Endothelial cell of umbilical vein (primary cell): ENCODE measurements at regions not wholly inside any gene's neighbourhood (a gene's known extent, or its start where the extent isn't known, plus 50 kb on each side); places are given as distances from the start of the nearest gene placed in this dataset.
A peak's percentile ranks its signal among the peaks of the same experiment; 100 is the strongest.

Experiments used
- BruUV-seq: library from RNA; stranded (reverse); fragments of 400-500 nt; replicated peaks from 2 replicates; lab custom pipeline; 2021; lab: Mats Ljungman, UMichigan
- CTCF ChIA-PET: fragments of 300-600, 350-600 bp; sonication (Branson Sonifier 250); formaldehyde crosslinking; loops from one replicate; lab custom pipeline; 2021; ENCODE audit warnings: antibody characterized with exemption, inconsistent platforms; lab: Charles Lee
- POLR2A ChIA-PET: fragments of 300-600, 350-600 bp; sonication (Branson Sonifier 250); formaldehyde crosslinking; loops from one replicate; lab custom pipeline; 2021; ENCODE audit warnings: antibody characterized with exemption, inconsistent platforms; lab: Charles Lee
- DNase-seq: peaks from one replicate; pipeline ENCODE4 v3.0.0-alpha.2; 2011; ENCODE audit warnings: low read depth, low spot score
- FAIRE-seq: peaks from 2 replicates; lab custom pipeline; 2011; peaks lifted over from hg19 to GRCh38; lab: Jason Lieb, UNC
- H2AFZ ChIP-seq: 2 replicates; pipeline ENCODE4 v1.6.0; 2012; ENCODE audit warnings: low read depth, low read length, control low read depth, inconsistent platforms
- H3K27ac ChIP-seq: 2 replicates; pipeline ENCODE4 v1.5.1; 2011; ENCODE audit warnings: low read depth, mild to moderate bottlenecking, control low read depth, low read length, moderate library complexity; ENCODE audit not compliant: insufficient read depth
- H3K27me3 ChIP-seq, 2 experiments: 2 replicates each; pipeline versions ENCODE4 v1.6.0 to v1.6.1; 2011; ENCODE audit warnings: low read length in 2 of 2, mixed read lengths in 1 of 2; ENCODE audit not compliant: control insufficient read depth in 2 of 2, insufficient read depth in 2 of 2
- H3K36me3 ChIP-seq, 2 experiments: 2 replicates in 1 of 2; 3 replicates in 1 of 2; pipeline ENCODE4 v1.5.1; 2011; ENCODE audit warnings: low read length in 2 of 2, mild to moderate bottlenecking in 1 of 2, moderate library complexity in 1 of 2; ENCODE audit not compliant: control insufficient read depth in 2 of 2, insufficient read depth in 2 of 2; ENCODE audit errors: extremely low read depth in 1 of 2
- H3K4me1 ChIP-seq: 3 replicates; pipeline ENCODE4 v1.5.1; 2011; ENCODE audit warnings: mild to moderate bottlenecking, low read length; ENCODE audit not compliant: control insufficient read depth, insufficient read depth; ENCODE audit errors: extremely low read depth
- H3K4me2 ChIP-seq: 2 replicates; pipeline ENCODE4 v1.6.1; 2011; ENCODE audit warnings: low read length, control low read depth, mixed read lengths; ENCODE audit not compliant: insufficient read depth
- H3K4me3 ChIP-seq, 3 experiments: fragments of 200-600 bp in 1 of 3; sonication (generic), shearing (Covaris generic) in 1 of 3; replicated peaks in 1 of 3; 2 replicates each; pipeline ENCODE4 v1.5.1; 2011 to 2016; ENCODE audit warnings: control low read depth in 3 of 3, low read length in 3 of 3, mild to moderate bottlenecking in 2 of 3, inconsistent platforms in 1 of 3, low read depth in 1 of 3, moderate library complexity in 1 of 3; ENCODE audit not compliant: insufficient read depth in 1 of 3
- H3K79me2 ChIP-seq: 2 replicates; pipeline ENCODE4 v1.6.0; 2012; ENCODE audit warnings: low read length, inconsistent platforms; ENCODE audit not compliant: control insufficient read depth, insufficient read depth
- H3K9ac ChIP-seq: replicated peaks from 2 replicates; pipeline ENCODE3; 2011; ENCODE audit warnings: low read length, control low read depth; ENCODE audit not compliant: insufficient read depth; ENCODE audit errors: extremely low read depth
- H3K9me1 ChIP-seq: replicated peaks from 3 replicates; pipeline ENCODE4 v1.6.0; 2011; ENCODE audit warnings: mild to moderate bottlenecking, low read length; ENCODE audit not compliant: control insufficient read depth, insufficient read depth; ENCODE audit errors: extremely low read depth
- H3K9me3 ChIP-seq: replicated peaks from 2 replicates; pipeline ENCODE4 v1.5.1; 2012; ENCODE audit warnings: low read length, inconsistent platforms; ENCODE audit not compliant: control insufficient read depth, insufficient read depth
- H4K20me1 ChIP-seq: replicated peaks from 2 replicates; pipeline ENCODE3; 2011; ENCODE audit warnings: mild to moderate bottlenecking, low read length; ENCODE audit not compliant: control insufficient read depth, insufficient read depth; ENCODE audit errors: extremely low read depth
- EZH2 ChIP-seq: IDR thresholded peaks from 2 replicates; pipeline ENCODE4 v1.6.1; 2012; ENCODE audit warnings: borderline replicate concordance, low read depth, mild to moderate bottlenecking, moderate library complexity, low read length, inconsistent platforms; ENCODE audit not compliant: severe bottlenecking
- FOS ChIP-seq: IDR thresholded peaks from 2 replicates; pipeline ENCODE4 v1.6.1; 2011; ENCODE audit warnings: mild to moderate bottlenecking, low read length, moderate library complexity, borderline replicate concordance; ENCODE audit not compliant: insufficient read depth
- GATA2 ChIP-seq: IDR thresholded peaks from 2 replicates; pipeline ENCODE4 v1.7.0; 2011; ENCODE audit warnings: low read depth, mild to moderate bottlenecking, moderate library complexity, mixed read lengths, low read length; ENCODE audit not compliant: insufficient read length, insufficient read depth
- JUN ChIP-seq: IDR thresholded peaks from 2 replicates; pipeline ENCODE4 v1.6.1; 2011; ENCODE audit warnings: borderline replicate concordance, low read depth; ENCODE audit not compliant: insufficient read length, insufficient read depth
- MAX ChIP-seq: IDR thresholded peaks from 2 replicates; pipeline ENCODE4 v1.6.1; 2011; ENCODE audit not compliant: insufficient read depth, insufficient read length
- MYC ChIP-seq: IDR thresholded peaks from one replicate; pipeline ENCODE4 v1.6.1; 2011; ENCODE audit warnings: mild to moderate bottlenecking, low read depth, low read length
- POLR2A ChIP-seq: IDR thresholded peaks from 2 replicates; pipeline ENCODE4 v1.6.1; 2012; ENCODE audit warnings: low read depth, mild to moderate bottlenecking, control low read depth, low read length
- POLR2AphosphoS5 ChIP-seq: IDR thresholded peaks from 2 replicates; pipeline ENCODE4 v1.6.1; 2012; ENCODE audit warnings: low read depth, mild to moderate bottlenecking, control low read depth, low read length, moderate library complexity; ENCODE audit not compliant: insufficient read depth
- dilution Hi-C: fragments of 300-500 bp; cut with MboI; formaldehyde crosslinking; loops from one replicate; pipeline ENCODE4 v1.15.0; 2019; ENCODE audit warnings: low sequenced_read_pairs; ENCODE audit not compliant: extremely low pct_ligation_motif_present
- intact Hi-C: fragments of 100-400 bp; cut with micrococcal nuclease; formaldehyde crosslinking; loops from one replicate; pipeline ENCODE4 v1.10.0; 2022
- TF ChIP-seq, protein P1 (sequence below), 2 donors: IDR thresholded peaks; 1 replicate in 1 of 2; 2 replicates in 1 of 2; pipeline ENCODE4 v1.5.1; 2011; ENCODE audit warnings: low read length in 2 of 2, mild to moderate bottlenecking in 2 of 2, moderate library complexity in 2 of 2, control low read depth in 1 of 2, inconsistent platforms in 1 of 2, low read depth in 1 of 2; ENCODE audit not compliant: insufficient read depth in 1 of 2; ENCODE audit errors: extremely low read depth in 1 of 2

GRCh38 chr12:124378926-124379325 is 84.0 kb downstream of the RFLNA start:
- intact Hi-C loops: loop anchor here (2.0 kb wide), 1 partner anchor 14 kb away; no protein-coding TSS in a partner anchor
- FAIRE-seq: no peak
- Histone ChIP-seq H3K36me3 (peaks cover 10 to 26% of the 10 kb centered on the region in 2 experiments), H3K4me2 (no peak overlapping the region), H4K20me1 (no peaks in the 10 kb centered on the region), H3K4me3 (no peak overlapping the region), H3K9me3 (no peaks in the 10 kb centered on the region), H3K9me1 (no peaks in the 10 kb centered on the region), H3K4me1 (peaks cover 51% of the 10 kb centered on the region), H3K27ac (peak overlapping the region; percentile 93), H2AFZ (no peak overlapping the region), H3K9ac (peak overlapping the region; percentile 72), H3K79me2 (peaks cover 60% of the 10 kb centered on the region), H3K27me3 (no peaks in the 10 kb centered on the region)
- POLR2A ChIA-PET: no interaction called here
- DNase-seq: no peak
- dilution Hi-C loops: no loop called here
- CTCF ChIA-PET: interaction anchor here (1.2 to 2.9 kb wide), 6 partner anchors 11 to 393 kb away, joined by 3 to 53 read pairs (median 8); no protein-coding TSS in a partner anchor
- BruUV-seq: no TSS peak
- no peak for TF ChIP-seq EZH2
- TF ChIP-seq POLR2AphosphoS5: no peak
- TF ChIP-seq POLR2A: no peak
- TF ChIP-seq GATA2: no peak
- no peak for TF ChIP-seq MAX
- no peak for TF ChIP-seq FOS
- no peak for TF ChIP-seq MYC
- TF ChIP-seq, protein P1, sequence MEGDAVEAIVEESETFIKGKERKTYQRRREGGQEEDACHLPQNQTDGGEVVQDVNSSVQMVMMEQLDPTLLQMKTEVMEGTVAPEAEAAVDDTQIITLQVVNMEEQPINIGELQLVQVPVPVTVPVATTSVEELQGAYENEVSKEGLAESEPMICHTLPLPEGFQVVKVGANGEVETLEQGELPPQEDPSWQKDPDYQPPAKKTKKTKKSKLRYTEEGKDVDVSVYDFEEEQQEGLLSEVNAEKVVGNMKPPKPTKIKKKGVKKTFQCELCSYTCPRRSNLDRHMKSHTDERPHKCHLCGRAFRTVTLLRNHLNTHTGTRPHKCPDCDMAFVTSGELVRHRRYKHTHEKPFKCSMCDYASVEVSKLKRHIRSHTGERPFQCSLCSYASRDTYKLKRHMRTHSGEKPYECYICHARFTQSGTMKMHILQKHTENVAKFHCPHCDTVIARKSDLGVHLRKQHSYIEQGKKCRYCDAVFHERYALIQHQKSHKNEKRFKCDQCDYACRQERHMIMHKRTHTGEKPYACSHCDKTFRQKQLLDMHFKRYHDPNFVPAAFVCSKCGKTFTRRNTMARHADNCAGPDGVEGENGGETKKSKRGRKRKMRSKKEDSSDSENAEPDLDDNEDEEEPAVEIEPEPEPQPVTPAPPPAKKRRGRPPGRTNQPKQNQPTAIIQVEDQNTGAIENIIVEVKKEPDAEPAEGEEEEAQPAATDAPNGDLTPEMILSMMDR (IDR thresholded peaks at IDR 0.05; ENCODE audit: extremely low read depth in 1 of 2, insufficient read depth in 1 of 2, low read depth in 1 of 2, low read length in 2 of 2): no peak
- TF ChIP-seq JUN: no peak
